ENCODE measurements at regions not wholly inside any gene's neighbourhood (a gene's known extent, or its start where the extent isn't known, plus 50 kb on each side); places are given as distances from the start of the nearest gene placed in this dataset.

- TF ChIP-seq BHLHE40 (IDR thresholded peaks at IDR 0.05; ENCODE audit: low read length) (no peak), EP300 (IDR thresholded peaks at IDR 0.05; ENCODE audit: low read depth in 2 of 2, low read length in 2 of 2) (no peak), EP300 (CRISPR knock-in tag; IDR thresholded peaks at IDR 0.05; ENCODE audit: borderline replicate concordance) (no peak), ZNF24 (IDR thresholded peaks at IDR 0.05) (no peak), ZNF263 (CRISPR knock-in tag; IDR thresholded peaks at IDR 0.05) (no peak), POLR2A (IDR thresholded peaks at IDR 0.05; ENCODE audit: insufficient read depth in 1 of 2, low read depth in 2 of 2, low read length in 2 of 2) (no peak), ZNF317 (CRISPR knock-in tag; IDR thresholded peaks at IDR 0.05) (no peak), MAX (IDR thresholded peaks at IDR 0.05) (no peak), NR2C2 (CRISPR knock-in tag; IDR thresholded peaks at IDR 0.05; ENCODE audit: borderline replicate concordance) (no peak), DPF2 (CRISPR knock-in tag; IDR thresholded peaks at IDR 0.05; ENCODE audit: borderline replicate concordance, low read depth) (no peak), ETS1 (CRISPR knock-in tag; IDR thresholded peaks at IDR 0.05) (no peak), REST (IDR thresholded peaks at IDR 0.05; ENCODE audit: borderline replicate concordance in 1 of 2, low read depth in 1 of 2, low read length in 2 of 2) (no peak)
These were observed 198.7 kb upstream of the CEP162 start for GRCh38 chr6:84425971-84426705.
